CD4-positive, alpha-beta T cell (primary cell): ENCODE measurements at regions not wholly inside any gene's neighbourhood (a gene's known extent, or its start where the extent isn't known, plus 50 kb on each side); places are given as distances from the start of the nearest gene placed in this dataset.

Experiments used
- ATAC-seq: fragments of 200-7000 bp; cut with Tn5 transposase; one replicate; pipeline ENCODE4 v1.10.0; 2022; ENCODE audit warnings: mild to moderate bottlenecking; ENCODE audit not compliant: poor library complexity
- CTCF ChIA-PET: fragments of 350-600 bp; sonication (Branson Sonifier 250); formaldehyde crosslinking; loops from one replicate; lab custom pipeline; 2021; ENCODE audit warnings: antibody characterized with exemption, inconsistent platforms; lab: Charles Lee
- POLR2A ChIA-PET: fragments of 350-600 bp; sonication (Branson Sonifier 250); formaldehyde crosslinking; loops from one replicate; lab custom pipeline; 2021; ENCODE audit warnings: antibody characterized with exemption, inconsistent platforms; lab: Charles Lee
- DNase-seq, 14 experiments: peaks; one replicate each; pipeline ENCODE4 v3.0.0-alpha.2; 2013 to 2020; ENCODE audit warnings: mixed read lengths in 2 of 14
- H3K27ac ChIP-seq, 2 donors: one replicate each; pipeline versions ENCODE4 v1.5.1 to v1.7.0; 2013; ENCODE audit warnings: low read length in 2 of 2, low read depth in 1 of 2, mild to moderate bottlenecking in 1 of 2
- H3K27me3 ChIP-seq, 2 experiments: 1 replicate in 1 of 2; 2 replicates in 1 of 2; pipeline versions ENCODE4 v1.6.1 to v1.7.0; 2013; ENCODE audit warnings: low read length in 2 of 2, control low read depth in 1 of 2, mild to moderate bottlenecking in 1 of 2, moderate library complexity in 1 of 2; ENCODE audit not compliant: insufficient read depth in 2 of 2, control insufficient read depth in 1 of 2
- H3K36me3 ChIP-seq: one replicate; pipeline ENCODE4 v1.6.1; 2013; ENCODE audit warnings: low read length, control low read depth; ENCODE audit not compliant: insufficient read depth
- H3K4me1 ChIP-seq: one replicate; pipeline ENCODE4 v1.6.1; 2013; ENCODE audit warnings: low read length, control low read depth; ENCODE audit not compliant: insufficient read depth
- H3K4me3 ChIP-seq: one replicate; pipeline ENCODE4 v1.5.1; 2013; ENCODE audit warnings: mild to moderate bottlenecking, low read length, moderate library complexity
- H3K9me3 ChIP-seq, 2 experiments: 1 replicate in 1 of 2; 2 replicates in 1 of 2; pipeline versions ENCODE4 v1.6.1 to v1.7.0; 2013; ENCODE audit warnings: low read length in 2 of 2, mild to moderate bottlenecking in 2 of 2, control low read depth in 1 of 2, moderate library complexity in 1 of 2; ENCODE audit not compliant: control insufficient read depth in 1 of 2, insufficient read depth in 1 of 2
- H3K27ac Mint-ChIP-seq: one replicate; pipeline ENCODE4 v1.8.0; 2020; ENCODE audit warnings: mixed read lengths
- H3K27me3 Mint-ChIP-seq: one replicate; pipeline ENCODE4 v1.8.0; 2021; ENCODE audit warnings: mixed read lengths
- H3K36me3 Mint-ChIP-seq: one replicate; pipeline ENCODE4 v1.8.0; 2021; ENCODE audit warnings: low read depth, mixed read lengths
- H3K4me1 Mint-ChIP-seq: one replicate; pipeline ENCODE4 v1.8.0; 2021; ENCODE audit warnings: low read depth, mixed read lengths
- H3K4me3 Mint-ChIP-seq: one replicate; pipeline ENCODE4 v1.8.0; 2020; ENCODE audit warnings: mild to moderate bottlenecking, mixed read lengths
- H3K9me3 Mint-ChIP-seq: one replicate; pipeline ENCODE4 v1.8.0; 2020; ENCODE audit warnings: mixed read lengths
- intact Hi-C, 2 experiments: fragments of 100-400 bp; cut with DNase I in 1 of 2; cut with micrococcal nuclease in 1 of 2; formaldehyde crosslinking; loops; one replicate each; pipeline versions ENCODE4 v1.15.1 to v1.9.0; 2023 to 2025; cut with DNase I, micrococcal nuclease
- TF ChIP-seq, protein P1 (sequence below): fragments of 200-600 bp; IDR thresholded peaks from one replicate; pipeline ENCODE4 v1.8.0; 2022; ENCODE audit warnings: antibody characterized with exemption, mild to moderate bottlenecking

DNA sequence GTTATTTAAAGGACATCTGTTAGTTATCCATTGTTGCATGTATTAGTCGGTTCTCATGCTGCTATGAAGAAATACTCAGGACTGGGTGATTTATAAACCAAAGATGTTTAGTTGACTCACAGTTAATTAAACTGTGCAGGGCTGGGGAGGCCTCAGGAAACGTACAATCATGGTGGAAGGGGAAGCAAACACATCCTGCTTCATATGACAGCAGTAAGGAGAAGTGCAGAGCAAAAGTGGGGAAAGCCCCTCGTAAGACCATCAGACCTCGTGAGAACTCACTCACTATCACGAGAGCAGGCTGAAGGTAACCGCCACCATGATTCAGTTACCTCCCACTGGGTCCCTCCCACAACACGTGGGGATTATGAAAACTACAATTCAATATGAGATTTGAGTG, 2064.1 kb downstream of the MAT2B start:
- CTCF ChIA-PET = no interaction called here
- POLR2A ChIA-PET = no interaction called here
- H3K4me3 ChIP-seq = no peak overlapping the region

GRCh38 chr5:165573445-165573844, 2068.0 kb downstream of the MAT2B start:
- H3K9me3 Mint-ChIP-seq = peaks cover 20% of the 10 kb centered on the region
- no peaks in the 10 kb centered on the region for H3K4me1 ChIP-seq
- intact Hi-C loops = no loop called here
- H3K36me3 Mint-ChIP-seq = no peaks in the 10 kb centered on the region
- no peak overlapping the region for H3K4me3 Mint-ChIP-seq
- no peak for ATAC-seq
- H3K27me3 ChIP-seq = no peaks in the 10 kb centered on the region
- no peaks in the 10 kb centered on the region for H3K4me1 Mint-ChIP-seq
- no peak overlapping the region for H3K4me3 ChIP-seq
- POLR2A ChIA-PET = no interaction called here
- no peak overlapping the region for H3K27ac ChIP-seq
- no peaks in the 10 kb centered on the region for H3K36me3 ChIP-seq
- no peak overlapping the region for H3K27ac Mint-ChIP-seq
- no peaks in the 10 kb centered on the region for H3K27me3 Mint-ChIP-seq
- H3K9me3 ChIP-seq = peaks cover 0 to 5% of the 10 kb centered on the region in 2 experiments
- TF ChIP-seq, protein P1, sequence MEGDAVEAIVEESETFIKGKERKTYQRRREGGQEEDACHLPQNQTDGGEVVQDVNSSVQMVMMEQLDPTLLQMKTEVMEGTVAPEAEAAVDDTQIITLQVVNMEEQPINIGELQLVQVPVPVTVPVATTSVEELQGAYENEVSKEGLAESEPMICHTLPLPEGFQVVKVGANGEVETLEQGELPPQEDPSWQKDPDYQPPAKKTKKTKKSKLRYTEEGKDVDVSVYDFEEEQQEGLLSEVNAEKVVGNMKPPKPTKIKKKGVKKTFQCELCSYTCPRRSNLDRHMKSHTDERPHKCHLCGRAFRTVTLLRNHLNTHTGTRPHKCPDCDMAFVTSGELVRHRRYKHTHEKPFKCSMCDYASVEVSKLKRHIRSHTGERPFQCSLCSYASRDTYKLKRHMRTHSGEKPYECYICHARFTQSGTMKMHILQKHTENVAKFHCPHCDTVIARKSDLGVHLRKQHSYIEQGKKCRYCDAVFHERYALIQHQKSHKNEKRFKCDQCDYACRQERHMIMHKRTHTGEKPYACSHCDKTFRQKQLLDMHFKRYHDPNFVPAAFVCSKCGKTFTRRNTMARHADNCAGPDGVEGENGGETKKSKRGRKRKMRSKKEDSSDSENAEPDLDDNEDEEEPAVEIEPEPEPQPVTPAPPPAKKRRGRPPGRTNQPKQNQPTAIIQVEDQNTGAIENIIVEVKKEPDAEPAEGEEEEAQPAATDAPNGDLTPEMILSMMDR = no peak
- CTCF ChIA-PET = no interaction called here
- DNase-seq = no peak

More for the DNA sequence above, 2064.1 kb downstream of the MAT2B start:
- DNase-seq (no peak), ATAC-seq (no peak)
- Mint-ChIP-seq H3K4me1 (no peaks in the 10 kb centered on the region), H3K36me3 (no peaks in the 10 kb centered on the region), H3K9me3 (peaks cover 22% of the 10 kb centered on the region), H3K27ac (no peak overlapping the region), H3K4me3 (no peak overlapping the region), H3K27me3 (no peaks in the 10 kb centered on the region)
- TF ChIP-seq, protein P1 = no peak
- Histone ChIP-seq H3K9me3 (peaks cover 0 to 5% of the 10 kb centered on the region in 2 experiments), H3K27ac (no peak overlapping the region), H3K4me1 (no peaks in the 10 kb centered on the region), H3K36me3 (no peaks in the 10 kb centered on the region), H3K27me3 (no peaks in the 10 kb centered on the region)
- intact Hi-C loops = no loop called here

DNA sequence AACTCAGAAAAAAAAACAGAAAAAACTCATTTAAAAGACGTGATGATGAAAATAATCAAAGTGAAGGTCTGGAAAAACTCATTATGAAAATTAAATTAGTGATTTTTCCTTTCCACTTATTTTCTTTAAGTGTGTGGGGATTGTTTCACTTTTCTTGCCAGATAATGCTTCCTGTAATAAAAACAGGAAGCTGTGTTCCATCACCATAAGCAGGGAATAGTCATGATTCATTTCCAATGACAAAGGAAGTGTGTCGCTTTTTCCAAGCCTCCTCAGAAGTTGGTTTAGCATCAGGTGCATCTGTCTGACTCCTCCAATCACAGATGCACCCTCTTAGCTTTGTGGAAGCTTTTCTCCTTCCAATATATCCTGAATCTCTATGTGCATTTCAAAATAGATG, 2068.7 kb downstream of the MAT2B start:
- ATAC-seq = no peak
- Mint-ChIP-seq H3K27ac (no peak overlapping the region), H3K9me3 (peaks cover 20% of the 10 kb centered on the region), H3K4me1 (no peaks in the 10 kb centered on the region), H3K27me3 (no peaks in the 10 kb centered on the region), H3K36me3 (no peaks in the 10 kb centered on the region), H3K4me3 (no peak overlapping the region)
- no peak overlapping the region for H3K27ac ChIP-seq
- TF ChIP-seq, protein P1 = no peak
- H3K36me3 ChIP-seq = no peaks in the 10 kb centered on the region
- POLR2A ChIA-PET = no interaction called here
- no peak overlapping the region for H3K4me3 ChIP-seq
- H3K27me3 ChIP-seq = no peaks in the 10 kb centered on the region
- DNase-seq = no peak
- H3K9me3 ChIP-seq = peaks cover 0 to 5% of the 10 kb centered on the region in 2 experiments
- intact Hi-C loops = no loop called here
- CTCF ChIA-PET = no interaction called here
- no peaks in the 10 kb centered on the region for H3K4me1 ChIP-seq
